Spleen (tissue), 11 donors: ENCODE measurements at regions not wholly inside any gene's neighbourhood (a gene's known extent, or its start where the extent isn't known, plus 50 kb on each side); places are given as distances from the start of the nearest gene placed in this dataset.

Experiments used
- DNase-seq: peaks from one replicate; pipeline ENCODE4 v3.0.0-alpha.2; 2020
- H3K27ac ChIP-seq, 8 donors: fragments of 200-600 bp; sonication (generic) in 7 of 8; 1 replicate in 4 of 8; 2 replicates in 4 of 8; pipeline versions ENCODE4 v1.5.0 to v1.8.0; 2016 to 2021; ENCODE audit warnings: inconsistent platforms in 4 of 8, mild to moderate bottlenecking in 4 of 8, moderate library complexity in 1 of 8
- H3K27me3 ChIP-seq, 7 donors: fragments of 200-600 bp; sonication (generic) in 6 of 7; replicated peaks in 1 of 7; 1 replicate in 4 of 7; 2 replicates in 3 of 7; pipeline versions ENCODE4 v1.5.0 to v1.8.0; 2016 to 2021; ENCODE audit warnings: inconsistent platforms in 3 of 7, mild to moderate bottlenecking in 1 of 7
- H3K36me3 ChIP-seq, 6 donors: fragments of 200-600 bp; sonication (generic) in 5 of 6; 1 replicate in 4 of 6; 2 replicates in 2 of 6; pipeline versions ENCODE4 v1.5.0 to v1.8.0; 2016 to 2021; ENCODE audit warnings: inconsistent platforms in 2 of 6
- H3K4me1 ChIP-seq, 6 donors: fragments of 200-600 bp; sonication (generic) in 5 of 6; 1 replicate in 3 of 6; 2 replicates in 3 of 6; pipeline versions ENCODE4 v1.5.0 to v1.8.0; 2016 to 2021; ENCODE audit warnings: inconsistent platforms in 3 of 6
- H3K4me3 ChIP-seq, 8 donors: fragments of 200-600 bp; sonication (generic) in 7 of 8; 1 replicate in 4 of 8; 2 replicates in 4 of 8; pipeline versions ENCODE4 v1.5.0 to v1.8.0; 2016 to 2021; ENCODE audit warnings: inconsistent platforms in 4 of 8, mild to moderate bottlenecking in 4 of 8, moderate library complexity in 2 of 8
- H3K9me3 ChIP-seq, 8 donors: fragments of 200-600 bp; sonication (generic) in 7 of 8; 1 replicate in 4 of 8; 2 replicates in 4 of 8; pipeline versions ENCODE4 v1.5.0 to v1.8.0; 2016 to 2021; ENCODE audit warnings: inconsistent platforms in 4 of 8
- CTCF ChIP-seq, 11 experiments: fragments of 200-600 bp in 7 of 11; fragments of 450-650 bp in 4 of 11; sonication (generic) in 4 of 11; IDR thresholded peaks in 8 of 11; conservative IDR thresholded peaks in 3 of 11; 1 replicate in 7 of 11; 2 replicates in 4 of 11; pipeline versions ENCODE4 v1.4.0 to v1.8.0; 2016 to 2021; ENCODE audit warnings: antibody characterized with exemption in 11 of 11, inconsistent platforms in 4 of 11, mild to moderate bottlenecking in 1 of 11
- POLR2A ChIP-seq, 3 donors: fragments of 450-650 bp; IDR thresholded peaks; one replicate each; pipeline ENCODE4 v1.5.1; 2017; ENCODE audit warnings: antibody characterized with exemption in 3 of 3, mild to moderate bottlenecking in 1 of 3
- POLR2AphosphoS5 ChIP-seq, 3 donors: sonication (generic); formaldehyde crosslinking; IDR thresholded peaks; one replicate each; pipeline ENCODE4 v1.5.1; 2017; ENCODE audit warnings: antibody characterized with exemption in 3 of 3
- WGBS, 5 donors: extraction: QIAGEN DNeasy Blood & Tissue Kit in 3 of 5; methylation state at CpG; one replicate each; pipeline versions ENCODE4 v1.1.5 to v1.1.7; 2013 to 2018; 5-methylcytosine and 5-hydroxymethylcytosine counted together
- intact Hi-C: fragments of 100-400 bp; cut with DNase I; formaldehyde crosslinking; loops from one replicate; pipeline ENCODE4 v1.15.0; 2023; ENCODE audit warnings: low total_unique reads
- donor health status: healthy with polysubstance abuse.
- donor health status: DM: no; HTN: no; CAD: no; lungs with moderate emphysema.
- donor health status: DM: no; HTN: no; CAD: no.
- donor health status: Bipolar disorder and iron deficiency.
- donor health status: healthy.
- donor health status: DM: no; HTN: no; CAD: no.
- donor health status: DM: yes; HTN: yes; CAD: no.

GRCh38 chr13:105428811-105429210 lies 1106.7 kb downstream of the EFNB2 start:
- no peaks in the 10 kb centered on the region for H3K36me3 ChIP-seq
- 78 to 87% (median 85%) methylated on average over 2 of the region's 2 CpGs for WGBS, 5 donors
- no peaks in the 10 kb centered on the region for H3K9me3 ChIP-seq
- no peaks in the 10 kb centered on the region for H3K27me3 ChIP-seq
- H3K27ac ChIP-seq = no peak overlapping the region
- DNase-seq = no peak
- TF ChIP-seq POLR2AphosphoS5 (IDR thresholded peaks at IDR 0.05) (no peak), CTCF (IDR thresholded peaks at IDR 0.05 in 8 of 11, conservative IDR thresholded peaks at IDR 0.05 in 3 of 11) (no peak), POLR2A (IDR thresholded peaks at IDR 0.05) (no peak)
- intact Hi-C loops = no loop called here
- H3K4me1 ChIP-seq = no peaks in the 10 kb centered on the region
- no peak overlapping the region for H3K4me3 ChIP-seq

GRCh38 chr13:105426441-105426840 lies 1109.0 kb downstream of the EFNB2 start:
- H3K27ac ChIP-seq = no peak overlapping the region

GRCh38 chr13:105414639-105415038 lies 1120.8 kb downstream of the EFNB2 start:
- H3K27ac ChIP-seq = no peak overlapping the region
- no peaks in the 10 kb centered on the region for H3K36me3 ChIP-seq
- 47 to 60% (median 57%) methylated on average over 1 of the region's 1 CpG for WGBS, 5 donors
- no peaks in the 10 kb centered on the region for H3K9me3 ChIP-seq
- no peak overlapping the region for H3K4me3 ChIP-seq
- TF ChIP-seq CTCF (IDR thresholded peaks at IDR 0.05 in 8 of 11, conservative IDR thresholded peaks at IDR 0.05 in 3 of 11) (no peak), POLR2AphosphoS5 (IDR thresholded peaks at IDR 0.05) (no peak), POLR2A (IDR thresholded peaks at IDR 0.05) (no peak)
- no peaks in the 10 kb centered on the region for H3K27me3 ChIP-seq
- DNase-seq = no peak
- no peaks in the 10 kb centered on the region for H3K4me1 ChIP-seq
- intact Hi-C loops = no loop called here

More at GRCh38 chr13:105426441-105426840, 1109.0 kb downstream of the EFNB2 start:
- DNase-seq = no peak
- Histone ChIP-seq H3K4me3 (no peak overlapping the region), H3K27me3 (no peaks in the 10 kb centered on the region), H3K9me3 (no peaks in the 10 kb centered on the region), H3K4me1 (no peaks in the 10 kb centered on the region), H3K36me3 (no peaks in the 10 kb centered on the region)
- TF ChIP-seq CTCF (IDR thresholded peaks at IDR 0.05 in 8 of 11, conservative IDR thresholded peaks at IDR 0.05 in 3 of 11) = no peak
- TF ChIP-seq POLR2AphosphoS5 (IDR thresholded peaks at IDR 0.05) = no peak
- no peak for TF ChIP-seq POLR2A (IDR thresholded peaks at IDR 0.05)
- intact Hi-C loops = no loop called here
- 83 to 92% (median 84%) methylated on average over 5 of the region's 5 CpGs for WGBS, 5 donors

GRCh38 chr13:105412171-105412570 lies 1123.3 kb downstream of the EFNB2 start:
- Histone ChIP-seq H3K4me1 (no peaks in the 10 kb centered on the region), H3K9me3 (no peaks in the 10 kb centered on the region), H3K4me3 (no peak overlapping the region), H3K27ac (no peak overlapping the region), H3K36me3 (no peaks in the 10 kb centered on the region), H3K27me3 (no peaks in the 10 kb centered on the region)
- 92 to 97% (median 94%) methylated on average over 3 of the region's 3 CpGs for WGBS, 5 donors
- DNase-seq = no peak
- TF ChIP-seq POLR2A (IDR thresholded peaks at IDR 0.05) (no peak), CTCF (IDR thresholded peaks at IDR 0.05 in 8 of 11, conservative IDR thresholded peaks at IDR 0.05 in 3 of 11) (no peak), POLR2AphosphoS5 (IDR thresholded peaks at IDR 0.05) (no peak)
- intact Hi-C loops = no loop called here
